NOMO-1 (cell line): ENCODE measurements at regions not wholly inside any gene's neighbourhood (a gene's known extent, or its start where the extent isn't known, plus 50 kb on each side); places are given as distances from the start of the nearest gene placed in this dataset.

Experiments used
- DNase-seq, 2 experiments: peaks; one replicate each; lab custom pipeline; 2025; ENCODE audit not compliant: unreplicated experiment in 2 of 2; lab: John Stamatoyannopoulos, UW

- no peak for DNase-seq
Observed at GRCh38 chr1:234554218-234554697, 55.7 kb downstream of the IRF2BP2 start.

DNA sequence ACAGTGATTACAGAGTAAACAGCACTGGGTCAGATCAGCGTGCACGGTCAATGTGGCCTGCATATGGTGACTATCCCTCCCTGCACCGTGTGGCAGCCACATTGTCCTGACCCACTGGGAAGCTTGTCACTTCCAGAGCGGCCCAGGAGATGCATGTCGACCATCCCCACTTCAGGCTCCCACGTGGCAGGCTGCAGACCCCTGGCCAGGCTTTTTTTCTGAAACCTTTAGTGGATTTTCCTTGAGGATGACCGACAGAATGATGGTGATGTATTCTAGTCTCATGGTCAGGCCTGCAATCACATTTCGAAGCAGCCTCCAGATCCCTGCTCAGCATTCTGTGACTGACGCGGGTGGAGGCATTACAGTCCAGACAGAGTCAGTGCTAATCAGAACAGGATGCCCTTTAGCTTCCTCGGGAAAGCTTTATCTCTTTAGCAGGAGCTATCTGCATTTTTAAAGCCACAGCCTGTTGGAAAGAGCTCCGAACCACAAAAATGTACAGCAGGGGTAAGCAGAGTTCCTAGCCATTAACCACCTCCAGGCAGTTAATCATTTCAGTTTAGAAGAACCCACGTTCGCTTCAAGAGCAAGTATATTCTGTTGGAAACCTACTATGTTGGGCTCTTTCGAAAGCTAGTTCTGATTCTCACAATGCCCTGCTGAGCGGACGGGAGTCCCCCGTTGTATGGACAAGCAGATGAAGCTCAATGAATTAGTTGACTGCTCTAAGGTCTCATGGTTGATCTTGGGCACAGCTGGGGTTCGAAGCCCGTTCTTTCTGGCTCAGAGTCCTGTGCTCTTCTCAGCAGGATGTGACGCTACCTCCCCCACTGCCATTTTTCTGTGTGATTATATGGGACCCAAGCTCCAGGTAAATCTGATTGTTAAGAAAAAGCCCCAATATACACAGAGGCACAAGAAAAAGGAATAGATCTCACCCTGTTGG, 56.5 kb downstream of the IRF2BP2 start:
- no peak for DNase-seq

DNA sequence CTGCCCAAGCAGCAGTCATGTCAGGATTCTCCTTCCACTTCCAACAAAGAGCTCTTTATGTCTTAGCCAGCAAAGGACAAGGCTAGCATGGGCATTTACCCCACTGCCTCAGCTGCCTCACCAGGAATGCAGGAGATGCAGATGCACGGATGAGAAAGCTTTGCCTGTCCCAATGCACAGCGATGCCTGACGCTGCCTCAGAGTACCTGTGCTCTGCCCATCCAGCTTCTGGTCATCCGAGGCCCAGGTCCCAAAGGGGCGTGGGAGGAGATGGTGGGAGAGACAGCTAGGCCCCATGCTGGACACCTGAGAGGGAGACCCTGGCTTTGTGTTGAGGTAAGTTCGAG, 59.0 kb downstream of the IRF2BP2 start:
- no peak for DNase-seq

DNA sequence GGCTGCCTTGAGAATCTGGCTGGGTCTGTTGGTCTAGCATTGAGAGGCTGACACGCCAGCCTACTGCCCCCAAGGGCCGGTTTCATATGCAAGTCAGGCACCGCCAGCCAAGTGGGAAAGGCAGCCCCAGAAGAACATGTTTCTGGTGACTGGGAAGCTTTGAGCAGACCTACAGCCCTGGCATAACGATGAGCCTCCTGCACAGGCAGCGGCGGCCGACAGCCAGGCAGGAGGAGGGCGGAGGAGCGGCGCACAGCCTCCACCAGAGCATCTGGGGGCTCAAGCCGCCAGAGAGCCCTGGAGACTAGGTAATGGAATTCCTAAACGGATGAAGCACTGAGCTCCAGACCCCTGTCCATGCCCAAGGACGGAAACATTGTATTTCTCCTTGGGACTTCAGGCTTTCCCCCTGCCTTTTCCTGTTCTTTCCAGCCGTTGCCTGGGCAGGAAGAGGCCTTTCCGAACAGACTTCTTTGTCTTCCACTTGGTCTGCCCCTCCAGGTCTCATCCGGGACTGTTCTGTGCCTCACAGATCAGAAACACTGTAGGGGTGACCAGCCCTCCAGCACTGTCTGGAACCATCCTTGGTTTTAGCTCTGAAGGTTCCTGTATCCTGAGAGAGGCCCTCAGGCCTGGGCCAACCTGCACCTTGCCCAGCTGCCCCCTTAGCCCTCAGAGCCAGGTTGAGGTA, 59.5 kb downstream of the IRF2BP2 start:
- no peak for DNase-seq

DNA sequence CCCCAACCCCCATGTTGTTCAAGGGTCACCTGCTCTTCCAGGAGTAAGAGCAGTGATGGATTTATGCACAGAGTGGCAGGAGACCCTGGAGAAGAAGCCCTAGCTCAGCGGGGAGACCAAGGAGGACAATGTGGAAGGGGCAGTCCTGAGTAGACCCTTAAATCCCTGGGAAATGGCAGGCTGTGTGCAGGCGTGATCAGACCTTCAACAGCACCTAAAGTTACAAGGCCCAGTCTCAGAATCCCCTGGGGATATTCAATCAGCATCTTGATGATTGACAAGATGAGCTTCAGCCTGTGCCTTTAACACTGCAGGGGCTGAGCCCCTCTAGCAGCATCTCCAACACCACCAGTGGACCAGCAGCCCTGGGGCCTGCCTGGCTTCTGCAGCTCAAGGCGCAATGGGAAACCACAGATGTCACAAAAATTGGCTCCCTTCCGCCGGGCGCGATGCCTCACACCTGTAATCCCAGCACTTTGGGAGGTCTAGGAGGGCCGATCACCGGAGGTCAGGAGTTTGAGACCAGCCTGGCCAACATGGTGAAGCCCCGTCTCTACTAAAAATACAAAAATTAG, 60.4 kb downstream of the IRF2BP2 start:
- DNase-seq: no peak

DNA sequence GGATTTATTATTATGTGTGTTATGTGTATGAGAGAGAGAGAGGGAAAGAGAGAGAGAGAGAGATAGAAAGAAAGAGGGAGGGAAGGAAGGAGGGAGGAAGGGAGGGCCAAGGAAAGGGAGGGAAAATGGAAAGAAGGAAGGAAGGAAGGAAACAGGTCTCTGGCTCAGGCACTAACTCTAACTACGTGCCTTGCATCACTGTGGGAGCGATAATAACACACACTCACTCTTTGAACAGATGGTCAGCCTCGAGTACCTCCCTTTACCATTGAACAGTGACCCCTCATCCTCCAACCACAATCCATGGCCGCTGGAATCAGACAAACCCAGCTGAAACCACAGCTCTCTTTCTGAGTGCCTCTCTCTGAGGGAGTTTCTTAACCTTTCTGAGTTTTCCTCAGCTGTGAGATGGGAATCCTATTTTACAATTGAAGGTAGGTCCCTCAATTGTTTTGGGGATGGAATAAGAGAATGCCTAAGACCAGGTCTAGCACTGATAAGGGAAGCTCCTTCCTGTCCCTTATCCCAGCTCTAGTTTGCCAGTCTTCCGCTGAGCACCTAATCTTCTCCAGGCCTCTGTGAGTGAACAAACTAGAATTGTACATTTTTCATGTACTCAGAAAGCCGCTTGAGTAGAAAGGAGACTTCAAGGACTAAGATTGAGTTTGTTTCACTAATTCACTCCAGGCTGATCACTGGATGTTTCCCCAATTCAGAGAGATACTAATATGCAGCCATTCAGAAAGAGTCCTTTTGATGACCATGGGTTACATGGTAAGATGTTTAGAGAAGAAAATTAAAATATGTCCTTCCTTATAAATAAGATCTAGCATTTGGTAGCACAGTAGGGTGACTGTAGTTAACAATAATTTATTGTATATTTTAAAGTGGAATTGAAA, 62.8 kb downstream of the IRF2BP2 start:
- DNase-seq: no peak

DNA sequence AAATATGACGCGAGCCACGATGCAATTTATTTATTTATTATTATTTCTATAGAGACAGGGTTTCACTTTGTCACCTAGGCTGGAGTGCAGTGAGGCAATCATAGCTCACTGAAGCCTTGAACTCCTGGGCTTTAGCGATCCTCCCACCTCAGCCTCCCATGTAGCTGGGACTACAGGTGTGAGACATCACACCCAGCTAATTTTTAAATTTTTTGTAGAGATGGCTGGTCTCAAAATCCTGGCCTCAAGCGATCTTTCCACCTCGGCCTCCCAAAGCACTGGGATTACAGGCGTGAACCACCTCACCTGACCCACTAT, 63.6 kb downstream of the IRF2BP2 start:
- DNase-seq: no peak

DNA sequence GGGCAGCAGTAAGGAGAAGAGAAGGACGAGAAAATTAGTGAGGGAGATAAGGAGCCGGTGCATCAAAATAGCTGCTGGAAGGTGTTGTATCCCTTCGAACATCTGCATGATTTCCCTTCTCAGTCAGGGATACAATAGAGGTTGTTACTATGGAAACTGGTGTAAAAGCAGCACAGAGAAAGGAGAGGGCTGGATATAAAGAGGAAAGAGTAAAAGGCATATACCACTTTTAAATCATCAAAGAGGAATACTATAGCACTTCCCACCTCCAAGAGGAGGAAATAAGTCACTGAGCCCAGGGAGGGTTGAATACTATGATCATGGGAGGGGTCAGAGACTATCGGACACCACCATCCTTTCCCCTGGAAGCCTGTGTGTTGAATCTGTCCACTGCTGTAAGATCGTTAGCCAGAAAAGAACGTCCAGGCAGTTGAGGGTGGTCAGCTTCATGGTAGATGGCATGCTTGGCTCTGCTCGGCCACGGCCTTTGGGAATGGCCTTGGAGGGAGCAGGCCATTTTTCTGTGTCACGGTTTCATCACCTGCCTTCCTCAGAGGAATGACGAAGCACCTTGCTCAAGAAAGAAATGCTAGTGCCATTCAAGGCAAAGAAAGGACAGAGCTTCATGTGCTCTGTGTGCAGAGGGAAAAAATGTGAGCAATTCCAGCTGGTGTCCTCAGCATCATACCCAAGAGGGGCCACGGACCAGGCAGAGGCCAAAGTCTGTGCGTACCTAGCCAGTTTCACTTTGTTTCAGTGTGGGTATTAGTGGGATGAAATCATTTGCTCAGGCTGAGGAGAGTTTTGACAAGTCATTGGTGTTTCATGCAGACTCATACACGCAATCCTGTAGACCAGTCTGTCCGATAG, 64.2 kb downstream of the IRF2BP2 start:
- no peak for DNase-seq

DNA sequence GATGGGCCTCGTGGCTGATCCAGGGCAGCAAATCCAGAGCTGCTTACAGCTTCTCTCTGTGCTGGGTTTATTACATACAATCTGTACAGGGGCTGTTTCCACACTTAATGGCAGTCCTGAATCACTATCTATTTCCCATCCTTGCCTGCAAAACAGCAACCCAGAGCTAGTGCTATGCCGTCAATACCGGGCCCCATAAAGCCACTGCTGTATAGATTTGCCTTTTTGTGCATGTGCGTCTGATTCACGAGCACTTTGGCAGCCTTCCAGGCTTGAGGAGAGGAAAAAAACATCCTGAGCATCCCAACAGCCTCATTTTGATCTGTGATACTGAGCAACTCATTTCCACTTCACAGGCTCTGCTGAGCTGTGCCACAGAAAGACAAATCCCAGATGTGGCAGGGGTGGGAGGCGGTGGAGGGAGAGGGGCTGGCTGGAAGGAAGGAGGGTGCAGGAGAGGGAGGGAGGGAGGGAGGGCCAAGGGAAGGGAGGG, 65.2 kb upstream of the TARBP1 start:
- DNase-seq: no peak

DNA sequence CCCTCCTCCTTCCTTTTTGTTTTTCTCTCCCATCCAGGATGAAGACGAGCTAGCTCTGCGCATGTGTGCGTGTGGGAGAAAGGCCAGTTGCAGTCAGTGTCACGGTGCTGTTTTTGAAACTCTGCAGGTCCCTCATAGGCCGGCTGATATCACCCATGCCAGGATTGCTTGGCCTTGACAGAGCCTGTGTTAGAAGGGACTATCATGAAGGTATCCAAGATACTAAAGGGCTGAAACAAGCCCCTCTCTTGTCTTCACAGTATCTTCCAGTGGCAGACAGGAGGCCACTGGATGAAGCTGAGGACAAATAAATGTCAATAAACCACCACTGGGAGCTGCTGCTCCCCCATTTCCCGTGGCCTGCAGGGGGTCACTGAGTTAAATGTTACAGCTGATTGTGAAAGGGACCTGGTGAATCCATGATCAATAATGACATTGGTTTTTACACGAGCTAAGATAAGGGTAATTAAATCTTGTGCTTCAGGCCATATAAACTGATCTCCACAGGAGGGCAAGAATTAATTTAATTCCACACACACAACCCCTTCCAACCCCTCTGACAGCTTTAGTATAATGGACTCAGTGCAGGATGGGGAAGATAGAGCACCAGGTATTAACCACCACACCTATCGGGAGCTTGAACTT, 64.6 kb upstream of the TARBP1 start:
- no peak for DNase-seq

- DNase-seq: no peak
Observed at GRCh38 chr1:234542211-234542850, 63.4 kb upstream of the TARBP1 start.

- no peak for DNase-seq
Observed at GRCh38 chr1:234541286-234541975, 62.5 kb upstream of the TARBP1 start.

- no peak for DNase-seq
Observed at GRCh38 chr1:234540404-234540762, 61.4 kb upstream of the TARBP1 start.

GRCh38 chr1:234539666-234540403, 60.9 kb upstream of the TARBP1 start:
- DNase-seq: no peak

- no peak for DNase-seq
Observed at GRCh38 chr1:234538930-234539649, 60.1 kb upstream of the TARBP1 start.

DNA sequence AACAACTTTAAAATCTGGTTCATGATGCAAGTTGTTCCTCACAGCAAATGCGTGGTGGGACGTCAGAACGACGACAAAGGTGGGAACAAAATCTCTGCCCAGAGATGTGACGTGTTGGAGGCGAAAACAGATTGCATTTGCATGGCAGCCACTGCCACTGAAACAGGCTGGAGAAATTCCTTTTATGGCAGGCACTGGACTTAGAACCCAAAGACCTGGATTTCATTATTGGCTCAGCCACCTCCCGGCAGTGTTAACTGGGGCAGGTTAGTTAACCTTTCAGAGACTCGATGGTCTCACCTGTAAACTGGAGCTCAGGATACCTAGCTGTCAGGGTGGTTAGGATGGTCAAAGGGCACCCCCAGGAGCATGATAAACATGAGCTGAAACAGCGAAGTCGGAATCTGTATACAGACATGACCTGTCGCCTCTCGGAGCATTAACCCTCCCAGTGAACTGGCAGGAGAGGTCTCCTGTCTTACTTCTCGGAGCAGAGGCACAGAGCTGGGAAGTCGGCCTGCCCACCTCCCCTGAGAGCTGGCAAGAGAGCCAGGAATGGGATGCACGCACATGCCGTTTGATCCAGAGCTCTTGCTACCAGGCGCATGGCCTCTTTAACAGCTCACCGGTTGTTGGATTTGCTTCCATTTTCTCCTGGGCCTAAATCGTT, 59.2 kb upstream of the TARBP1 start:
- no peak for DNase-seq
